Nephron (organoid): ENCODE measurements at regions not wholly inside any gene's neighbourhood (a gene's known extent, or its start where the extent isn't known, plus 50 kb on each side); places are given as distances from the start of the nearest gene placed in this dataset.

Source experiments
- H3K27ac Mint-ChIP-seq, 3 experiments: 2 replicates each; pipeline ENCODE4 v1.8.0; 2020; ENCODE audit warnings: mixed read lengths in 3 of 3, mild to moderate bottlenecking in 2 of 3, moderate library complexity in 1 of 3
- H3K27me3 Mint-ChIP-seq: 2 replicates; pipeline ENCODE4 v1.8.0; 2021; ENCODE audit warnings: low read depth, mild to moderate bottlenecking, moderate library complexity, mixed read lengths
- H3K36me3 Mint-ChIP-seq: 2 replicates; pipeline ENCODE4 v1.8.0; 2020; ENCODE audit warnings: low read depth, mixed read lengths
- H3K4me1 Mint-ChIP-seq: 2 replicates; pipeline ENCODE4 v1.8.0; 2020; ENCODE audit warnings: mixed read lengths
- H3K4me3 Mint-ChIP-seq, 3 experiments: 2 replicates each; pipeline ENCODE4 v1.8.0; 2020; ENCODE audit warnings: mild to moderate bottlenecking in 3 of 3, mixed read lengths in 3 of 3, moderate library complexity in 2 of 3
- H3K9me3 Mint-ChIP-seq: 2 replicates; pipeline ENCODE4 v1.8.0; 2020; ENCODE audit warnings: mixed read lengths
- TF ChIP-seq, protein P1 (sequence below), 3 experiments: fragments of 200-600 bp; sonication (generic); IDR thresholded peaks; one replicate each; pipeline ENCODE4 v1.5.0; 2021; ENCODE audit warnings: antibody characterized with exemption in 3 of 3; ENCODE audit not compliant: unreplicated experiment in 3 of 3

DNA sequence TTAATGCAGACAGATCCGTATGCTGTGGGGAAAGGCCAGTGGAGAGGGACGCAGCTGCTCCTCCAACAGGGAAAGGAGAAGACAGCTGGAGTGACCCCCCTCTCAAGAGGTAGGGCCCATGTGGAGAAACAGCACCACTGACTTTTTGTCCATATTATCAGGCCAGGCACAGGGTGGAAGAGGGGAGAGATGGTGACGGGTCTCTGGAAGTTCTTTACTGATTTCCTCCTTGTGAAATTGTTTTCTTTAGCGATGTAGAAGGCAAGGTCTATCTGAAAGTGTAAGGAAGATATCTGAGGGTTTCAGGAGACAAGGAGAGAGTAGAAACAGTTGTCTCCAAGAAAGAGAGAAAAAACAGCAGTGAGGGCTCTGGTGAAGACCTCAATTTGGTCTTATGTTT, 338.8 kb downstream of the VPS13C start:
- Mint-ChIP-seq H3K4me1 (peaks cover 15% of the 10 kb centered on the region), H3K9me3 (no peaks in the 10 kb centered on the region), H3K27me3 (peaks cover 15% of the 10 kb centered on the region), H3K4me3 (no peak overlapping the region), H3K27ac (no peak overlapping the region), H3K36me3 (no peaks in the 10 kb centered on the region)
- TF ChIP-seq, protein P1, sequence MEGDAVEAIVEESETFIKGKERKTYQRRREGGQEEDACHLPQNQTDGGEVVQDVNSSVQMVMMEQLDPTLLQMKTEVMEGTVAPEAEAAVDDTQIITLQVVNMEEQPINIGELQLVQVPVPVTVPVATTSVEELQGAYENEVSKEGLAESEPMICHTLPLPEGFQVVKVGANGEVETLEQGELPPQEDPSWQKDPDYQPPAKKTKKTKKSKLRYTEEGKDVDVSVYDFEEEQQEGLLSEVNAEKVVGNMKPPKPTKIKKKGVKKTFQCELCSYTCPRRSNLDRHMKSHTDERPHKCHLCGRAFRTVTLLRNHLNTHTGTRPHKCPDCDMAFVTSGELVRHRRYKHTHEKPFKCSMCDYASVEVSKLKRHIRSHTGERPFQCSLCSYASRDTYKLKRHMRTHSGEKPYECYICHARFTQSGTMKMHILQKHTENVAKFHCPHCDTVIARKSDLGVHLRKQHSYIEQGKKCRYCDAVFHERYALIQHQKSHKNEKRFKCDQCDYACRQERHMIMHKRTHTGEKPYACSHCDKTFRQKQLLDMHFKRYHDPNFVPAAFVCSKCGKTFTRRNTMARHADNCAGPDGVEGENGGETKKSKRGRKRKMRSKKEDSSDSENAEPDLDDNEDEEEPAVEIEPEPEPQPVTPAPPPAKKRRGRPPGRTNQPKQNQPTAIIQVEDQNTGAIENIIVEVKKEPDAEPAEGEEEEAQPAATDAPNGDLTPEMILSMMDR (IDR thresholded peaks at IDR 0.05; ENCODE audit: unreplicated experiment in 3 of 3), result no peak

DNA sequence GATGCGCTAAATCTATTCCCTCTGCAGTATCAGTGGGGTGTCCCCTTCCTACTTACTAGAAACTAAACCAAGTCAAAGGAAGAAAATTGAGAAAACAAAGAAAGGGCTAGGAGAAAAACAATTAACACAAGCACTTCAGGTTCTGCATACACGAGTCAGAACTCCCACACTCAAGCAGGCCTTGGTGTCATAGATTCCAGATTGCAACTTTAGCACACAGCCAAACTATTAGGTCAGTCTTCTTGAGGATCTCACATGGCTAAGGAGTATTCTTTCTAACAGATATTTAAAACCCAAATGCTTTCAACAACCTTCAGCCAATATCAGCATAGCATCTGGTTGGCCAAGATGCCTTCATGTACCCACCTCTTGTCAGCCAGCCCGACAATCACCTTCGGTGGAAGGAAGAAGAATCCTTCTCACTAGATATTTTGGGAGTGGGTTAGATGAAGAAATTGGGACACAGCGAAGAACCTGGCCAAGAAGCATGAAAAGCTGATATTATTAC, 340.0 kb downstream of the VPS13C start:
- H3K27me3 Mint-ChIP-seq, result peaks cover 15% of the 10 kb centered on the region
- H3K36me3 Mint-ChIP-seq, result no peaks in the 10 kb centered on the region
- H3K9me3 Mint-ChIP-seq, result no peaks in the 10 kb centered on the region
- no peak overlapping the region for H3K27ac Mint-ChIP-seq
- H3K4me3 Mint-ChIP-seq, result no peak overlapping the region
- TF ChIP-seq, protein P1 (IDR thresholded peaks at IDR 0.05; ENCODE audit: unreplicated experiment in 3 of 3), result no peak
- H3K4me1 Mint-ChIP-seq, result peaks cover 11% of the 10 kb centered on the region

DNA sequence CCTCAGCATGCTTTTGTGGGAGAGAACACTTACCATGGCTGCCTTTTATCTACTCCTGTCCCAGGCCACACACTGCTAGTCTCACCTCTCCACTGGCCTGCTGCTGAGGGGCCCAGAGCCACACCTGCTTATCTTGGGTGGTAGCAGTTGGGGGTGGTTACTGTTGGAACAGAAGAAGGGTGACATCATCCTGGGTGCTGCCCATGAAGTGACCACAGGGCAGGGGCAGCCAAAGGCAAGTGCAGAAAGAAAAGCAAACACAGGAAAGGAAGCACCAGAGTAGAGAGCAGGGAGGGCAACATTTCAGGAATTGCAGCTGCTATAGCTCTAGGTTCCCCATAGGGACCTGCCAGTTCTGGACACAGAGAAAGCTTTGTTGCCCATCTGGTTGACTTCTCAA, 345.2 kb downstream of the VPS13C start:
- H3K27me3 Mint-ChIP-seq, result peaks cover 7% of the 10 kb centered on the region
- no peak overlapping the region for H3K27ac Mint-ChIP-seq
- H3K4me3 Mint-ChIP-seq, result no peak overlapping the region
- H3K4me1 Mint-ChIP-seq, result no peaks in the 10 kb centered on the region
- TF ChIP-seq, protein P1 (IDR thresholded peaks at IDR 0.05; ENCODE audit: unreplicated experiment in 3 of 3), result no peak
- H3K9me3 Mint-ChIP-seq, result no peaks in the 10 kb centered on the region
- no peaks in the 10 kb centered on the region for H3K36me3 Mint-ChIP-seq

DNA sequence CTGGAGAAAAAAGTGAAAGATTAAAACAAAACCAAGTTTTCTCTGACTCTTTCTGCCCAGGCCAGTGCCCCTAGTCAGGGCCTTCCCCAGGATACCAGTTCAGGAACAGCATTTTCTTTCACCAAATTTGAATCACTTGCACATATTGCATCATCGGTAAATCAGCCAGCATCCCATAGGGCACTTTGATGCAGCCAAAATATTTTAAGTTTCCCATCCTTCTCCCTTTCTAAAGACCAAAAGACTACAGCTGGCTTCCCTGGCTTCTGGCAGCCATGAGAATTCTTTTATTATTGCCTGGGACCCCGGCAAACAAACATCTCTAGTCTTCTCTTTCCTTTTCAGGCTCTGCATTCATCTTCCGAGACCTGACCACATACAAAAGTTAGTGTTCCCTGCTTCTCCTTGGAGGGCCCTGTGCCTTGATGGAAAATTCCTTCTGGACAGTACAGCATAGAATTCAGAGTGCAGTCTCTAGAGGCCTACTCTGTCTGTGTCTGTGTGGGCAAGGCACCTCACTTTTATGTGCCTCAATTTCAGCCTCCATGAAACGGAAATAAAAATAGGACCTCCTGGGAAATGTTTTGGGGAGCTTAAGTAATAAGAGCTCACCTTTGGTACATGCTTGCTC, 348.0 kb downstream of the VPS13C start:
- no peaks in the 10 kb centered on the region for H3K9me3 Mint-ChIP-seq
- H3K4me1 Mint-ChIP-seq, result no peaks in the 10 kb centered on the region
- no peak overlapping the region for H3K4me3 Mint-ChIP-seq
- no peaks in the 10 kb centered on the region for H3K36me3 Mint-ChIP-seq
- H3K27me3 Mint-ChIP-seq, result peaks cover 8% of the 10 kb centered on the region
- no peak overlapping the region for H3K27ac Mint-ChIP-seq
- TF ChIP-seq, protein P1 (IDR thresholded peaks at IDR 0.05; ENCODE audit: unreplicated experiment in 3 of 3), result no peak

DNA sequence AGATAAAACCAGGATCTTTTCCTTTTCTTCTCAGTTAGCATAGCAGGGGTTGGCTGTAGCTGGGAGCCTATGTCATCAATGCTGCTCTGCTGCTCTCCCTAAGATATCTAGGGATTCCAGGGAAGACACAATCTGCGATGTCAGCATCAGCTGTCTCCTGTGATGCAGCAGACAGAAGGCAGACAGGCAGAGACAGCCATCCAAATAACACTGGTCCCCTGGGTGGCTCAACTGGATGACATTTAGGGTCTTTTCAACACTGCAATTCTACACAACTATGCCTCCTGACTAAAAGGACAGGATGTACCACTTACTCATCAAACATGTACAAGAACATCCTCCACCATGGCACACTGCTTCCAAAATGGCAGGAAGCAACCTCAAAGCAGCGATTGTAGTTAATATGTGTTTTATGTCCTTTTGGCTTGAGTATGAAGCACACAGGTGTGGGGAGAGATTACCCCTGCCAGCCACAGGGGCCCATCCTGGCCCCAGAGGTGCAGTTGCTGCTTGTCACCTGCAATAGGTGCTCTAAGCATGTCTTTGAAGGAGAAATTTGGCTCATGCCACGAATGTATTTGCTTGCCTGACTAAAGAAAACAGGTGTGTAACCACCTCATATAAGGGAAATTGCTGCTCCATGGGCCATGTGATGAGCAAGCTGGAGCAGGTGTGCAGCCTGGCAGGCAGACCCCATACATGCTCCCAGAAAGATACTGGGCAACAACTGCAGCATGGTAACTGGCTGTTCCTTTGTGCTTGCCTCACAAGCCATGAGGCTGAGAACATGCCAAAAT, 357.8 kb downstream of the VPS13C start:
- Mint-ChIP-seq H3K4me3 (no peak overlapping the region), H3K4me1 (no peaks in the 10 kb centered on the region), H3K9me3 (no peaks in the 10 kb centered on the region), H3K27me3 (no peaks in the 10 kb centered on the region), H3K27ac (no peak overlapping the region), H3K36me3 (no peaks in the 10 kb centered on the region)
- TF ChIP-seq, protein P1 (IDR thresholded peaks at IDR 0.05; ENCODE audit: unreplicated experiment in 3 of 3), result no peak
